Mesenchymal stem cell (in vitro differentiated cells and primary cell): ENCODE measurements at regions not wholly inside any gene's neighbourhood (a gene's known extent, or its start where the extent isn't known, plus 50 kb on each side); places are given as distances from the start of the nearest gene placed in this dataset.

ENCODE experiments used
- DNase-seq: peaks from one replicate; pipeline ENCODE4 v3.0.0-alpha.2; 2013
- H2AFZ ChIP-seq: one replicate; pipeline ENCODE4 v1.6.1; 2013; ENCODE audit warnings: low read depth, mild to moderate bottlenecking, control low read depth, inconsistent platforms, low read length, moderate library complexity
- H2AK5ac ChIP-seq: 2 replicates; pipeline ENCODE4 v1.6.1; 2013; ENCODE audit warnings: low read length, moderate library complexity, mild to moderate bottlenecking, inconsistent platforms; ENCODE audit not compliant: severe bottlenecking
- H2BK120ac ChIP-seq: one replicate; pipeline ENCODE4 v1.6.1; 2013; ENCODE audit warnings: low read depth, mild to moderate bottlenecking, inconsistent platforms, low read length, moderate library complexity
- H2BK12ac ChIP-seq, 2 experiments: one replicate each; pipeline ENCODE4 v1.6.1; 2013; ENCODE audit warnings: inconsistent platforms in 2 of 2, low read length in 2 of 2, mild to moderate bottlenecking in 2 of 2, moderate library complexity in 2 of 2, control low read depth in 1 of 2
- H2BK15ac ChIP-seq: one replicate; pipeline ENCODE4 v1.6.1; 2013; ENCODE audit warnings: mild to moderate bottlenecking, low read depth, inconsistent platforms; ENCODE audit not compliant: poor library complexity, severe bottlenecking
- H2BK5ac ChIP-seq: 2 replicates; pipeline ENCODE4 v1.6.1; 2013; ENCODE audit warnings: low read depth, mild to moderate bottlenecking, low read length, control low read depth, inconsistent platforms; ENCODE audit not compliant: poor library complexity, severe bottlenecking
- H3K14ac ChIP-seq, 2 experiments: one replicate each; pipeline ENCODE4 v1.6.1; 2013; ENCODE audit warnings: inconsistent platforms in 2 of 2, low read length in 2 of 2, control low read depth in 1 of 2, mild to moderate bottlenecking in 1 of 2, moderate library complexity in 1 of 2
- H3K18ac ChIP-seq, 2 experiments: one replicate each; pipeline ENCODE4 v1.6.1; 2013; ENCODE audit warnings: inconsistent platforms in 2 of 2, low read length in 2 of 2, control low read depth in 1 of 2, low read depth in 1 of 2, mild to moderate bottlenecking in 1 of 2
- H3K23ac ChIP-seq, 2 experiments: one replicate each; pipeline ENCODE4 v1.6.1; 2013; ENCODE audit warnings: inconsistent platforms in 2 of 2, low read length in 2 of 2, mild to moderate bottlenecking in 2 of 2, moderate library complexity in 2 of 2, control low read depth in 1 of 2
- H3K27ac ChIP-seq: 2 replicates; pipeline ENCODE4 v1.5.1; 2013; ENCODE audit warnings: mild to moderate bottlenecking, moderate library complexity, low read length, control low read depth, inconsistent platforms; ENCODE audit not compliant: poor library complexity, severe bottlenecking
- H3K27me3 ChIP-seq, 2 experiments: 2 replicates each; pipeline versions ENCODE4 v1.6.1 to v1.7.0; 2013; ENCODE audit warnings: low read length in 2 of 2, mild to moderate bottlenecking in 2 of 2, moderate library complexity in 2 of 2, control low read depth in 1 of 2, inconsistent platforms in 1 of 2; ENCODE audit not compliant: control insufficient read depth in 1 of 2, insufficient read depth in 1 of 2
- H3K36me3 ChIP-seq, 2 experiments: 2 replicates each; pipeline versions ENCODE4 v1.6.1 to v1.7.0; 2013; ENCODE audit warnings: low read length in 2 of 2, control low read depth in 1 of 2, inconsistent platforms in 1 of 2, low read depth in 1 of 2, mild to moderate bottlenecking in 1 of 2; ENCODE audit not compliant: insufficient read depth in 2 of 2, control insufficient read depth in 1 of 2
- H3K4ac ChIP-seq, 2 experiments: one replicate each; pipeline ENCODE4 v1.6.1; 2013; ENCODE audit warnings: inconsistent platforms in 2 of 2, low read length in 2 of 2, mild to moderate bottlenecking in 2 of 2, moderate library complexity in 2 of 2, control low read depth in 1 of 2, low read depth in 1 of 2
- H3K4me1 ChIP-seq: 2 replicates; pipeline ENCODE4 v1.6.1; 2013; ENCODE audit warnings: low read depth, low read length, control low read depth; ENCODE audit not compliant: control insufficient read depth, insufficient read depth
- H3K4me2 ChIP-seq: 2 replicates; pipeline ENCODE4 v1.6.1; 2013; ENCODE audit warnings: low read length, mild to moderate bottlenecking, inconsistent platforms; ENCODE audit not compliant: poor library complexity, severe bottlenecking
- H3K4me3 ChIP-seq, 2 experiments: 2 replicates each; pipeline versions ENCODE4 v1.5.1 to v1.7.0; 2013; ENCODE audit warnings: low read length in 2 of 2, mild to moderate bottlenecking in 2 of 2, control low read depth in 1 of 2, low read depth in 1 of 2; ENCODE audit not compliant: insufficient read depth in 1 of 2
- H3K79me1 ChIP-seq: replicated peaks from 2 replicates; pipeline ENCODE4 v1.6.1; 2013; ENCODE audit warnings: mild to moderate bottlenecking, control low read depth, low read length, inconsistent platforms; ENCODE audit not compliant: poor library complexity, severe bottlenecking
- H3K9ac ChIP-seq: 2 replicates; pipeline ENCODE4 v1.7.0; 2013; ENCODE audit warnings: mild to moderate bottlenecking, low read length, moderate library complexity
- H3K9me3 ChIP-seq: 2 replicates; pipeline ENCODE4 v1.7.0; 2013; ENCODE audit warnings: mild to moderate bottlenecking, low read length; ENCODE audit not compliant: control insufficient read depth
- H4K8ac ChIP-seq: one replicate; pipeline ENCODE4 v1.6.1; 2013; ENCODE audit warnings: inconsistent platforms, mild to moderate bottlenecking, low read length, moderate library complexity
- H4K91ac ChIP-seq: one replicate; pipeline ENCODE4 v1.6.1; 2013; ENCODE audit warnings: mild to moderate bottlenecking, low read length, inconsistent platforms
- WGBS: methylation state at CpG from one replicate; pipeline ENCODE4 v1.1.7; 2013; ENCODE audit warnings: mixed read lengths; 5-methylcytosine and 5-hydroxymethylcytosine counted together

DNA sequence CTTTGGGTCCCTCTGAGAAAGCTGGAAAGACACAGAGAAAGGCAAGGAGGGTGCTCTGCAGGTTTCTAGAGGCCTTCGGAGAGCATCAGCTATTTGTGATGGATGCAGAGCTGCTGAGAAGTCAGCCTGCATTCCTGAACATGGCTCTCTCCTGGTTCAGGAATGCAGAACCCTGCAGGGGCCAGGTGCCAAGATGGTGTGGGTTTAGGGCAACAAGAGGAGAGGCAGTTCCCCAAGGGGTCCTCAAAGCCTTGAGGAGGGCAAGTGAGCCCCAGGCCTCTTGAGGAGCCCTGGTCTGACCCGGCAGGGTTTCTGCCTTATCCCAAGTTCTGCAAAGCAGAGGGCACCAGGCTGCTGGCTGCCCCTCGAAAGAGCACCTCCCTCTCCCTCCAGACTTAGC lies 93.3 kb downstream of the HS1BP3 start:
- Histone ChIP-seq H2BK15ac (no peak overlapping the region), H3K9ac (no peak overlapping the region), H4K91ac (no peak overlapping the region), H3K27me3 (no peaks in the 10 kb centered on the region), H2AK5ac (peak overlapping the region; percentile 23), H3K14ac (no peak overlapping the region), H3K79me1 (no peaks in the 10 kb centered on the region), H3K36me3 (no peaks in the 10 kb centered on the region), H4K8ac (no peak overlapping the region), H3K4me2 (no peak overlapping the region), H2BK120ac (no peak overlapping the region), H3K4me1 (peaks cover 20% of the 10 kb centered on the region), H2BK5ac (no peak overlapping the region), H3K27ac (no peak overlapping the region), H3K18ac (no peak overlapping the region), H3K4ac (peak overlapping the region in 1 of 2 experiments; percentile 7), H3K9me3 (no peaks in the 10 kb centered on the region), H3K23ac (no peak overlapping the region), H2BK12ac (no peak overlapping the region), H2AFZ (no peak overlapping the region), H3K4me3 (no peak overlapping the region)
- WGBS, result 100% methylated on average over 2 of the region's 3 CpGs
- DNase-seq, result no peak

DNA sequence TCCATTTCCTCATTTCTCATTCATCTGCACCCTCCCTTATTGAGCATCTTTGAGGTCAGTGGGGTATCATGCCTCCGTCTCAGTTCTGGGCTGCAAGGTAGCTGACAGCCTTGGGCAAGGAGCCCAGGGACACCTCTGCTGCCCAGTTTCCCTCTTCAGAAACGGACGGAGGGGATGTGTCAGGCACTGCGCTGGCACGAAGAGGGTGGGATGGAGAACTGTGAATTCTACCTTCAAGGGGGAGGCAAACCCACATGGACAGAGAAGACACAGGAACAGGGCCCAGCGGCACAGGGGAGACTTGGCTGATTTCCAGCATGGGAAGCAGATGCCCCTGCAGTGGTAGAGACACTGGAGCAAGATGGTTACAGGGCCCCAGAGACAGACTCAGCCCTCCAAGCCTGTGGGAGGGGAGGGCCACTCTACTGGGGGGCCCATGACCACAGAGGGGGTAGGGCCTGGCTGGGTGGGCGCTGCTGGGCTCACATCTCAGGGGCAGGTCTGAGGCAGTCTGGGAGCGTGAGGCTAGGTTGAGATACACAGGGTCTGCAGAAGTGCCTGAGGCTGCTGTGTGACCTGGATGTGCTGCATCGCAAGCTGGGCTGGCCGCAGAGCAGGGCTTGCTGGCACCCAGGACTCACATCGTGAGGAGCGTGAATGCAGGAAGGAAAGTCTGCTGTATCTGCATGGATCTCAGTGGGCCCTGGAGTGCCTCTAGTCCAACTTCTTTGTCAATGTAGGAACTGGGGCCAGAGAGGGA lies 92.3 kb downstream of the HS1BP3 start:
- Histone ChIP-seq H4K91ac (no peak overlapping the region), H2AK5ac (no peak overlapping the region), H3K14ac (peak overlapping the region in 1 of 2 experiments; percentile 5), H2BK120ac (no peak overlapping the region), H3K23ac (no peak overlapping the region), H2BK15ac (no peak overlapping the region), H3K4me2 (no peak overlapping the region), H3K9ac (no peak overlapping the region), H4K8ac (no peak overlapping the region), H3K27ac (no peak overlapping the region), H3K4me1 (peaks cover 26% of the 10 kb centered on the region), H3K4ac (no peak overlapping the region), H3K79me1 (no peaks in the 10 kb centered on the region), H3K9me3 (no peaks in the 10 kb centered on the region), H3K36me3 (no peaks in the 10 kb centered on the region), H3K18ac (no peak overlapping the region), H3K4me3 (no peak overlapping the region), H2BK5ac (no peak overlapping the region), H3K27me3 (no peaks in the 10 kb centered on the region), H2AFZ (no peak overlapping the region), H2BK12ac (no peak overlapping the region)
- no peak for DNase-seq
- 96% methylated on average over 12 of the region's 12 CpGs for WGBS

DNA sequence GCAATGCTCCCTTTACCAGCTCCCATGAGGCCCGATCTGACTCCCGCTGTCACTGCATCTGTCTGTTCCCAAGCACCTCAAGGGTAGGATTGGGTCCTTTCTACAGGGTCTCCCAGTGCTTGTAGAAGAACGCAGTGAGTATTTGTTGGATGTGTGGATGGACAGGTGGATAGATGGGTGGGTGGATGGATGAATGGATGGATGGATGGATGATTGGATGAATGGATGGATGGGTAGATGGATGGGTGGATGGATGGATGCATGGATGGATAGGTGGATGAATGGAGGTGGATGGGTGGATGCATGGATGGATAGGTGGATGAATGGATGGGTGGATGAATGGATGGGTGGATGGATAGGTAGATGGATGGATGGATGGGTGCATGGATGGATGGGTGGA lies 91.6 kb downstream of the HS1BP3 start:
- DNase-seq, result no peak
- Histone ChIP-seq H3K4me3 (no peak overlapping the region), H3K9ac (no peak overlapping the region), H4K8ac (no peak overlapping the region), H3K4me1 (peaks cover 26% of the 10 kb centered on the region), H3K79me1 (no peaks in the 10 kb centered on the region), H3K4ac (no peak overlapping the region), H2BK5ac (no peak overlapping the region), H3K23ac (no peak overlapping the region), H2BK15ac (no peak overlapping the region), H2AFZ (no peak overlapping the region), H3K36me3 (no peaks in the 10 kb centered on the region), H3K27ac (no peak overlapping the region), H4K91ac (no peak overlapping the region), H2AK5ac (no peak overlapping the region), H3K18ac (no peak overlapping the region), H3K4me2 (no peak overlapping the region), H3K27me3 (no peaks in the 10 kb centered on the region), H3K14ac (no peak overlapping the region), H2BK120ac (no peak overlapping the region), H2BK12ac (no peak overlapping the region), H3K9me3 (no peaks in the 10 kb centered on the region)
- WGBS, result 97% methylated on average over 3 of the region's 3 CpGs

GRCh38 chr2:20560011-20560410 lies 90.9 kb downstream of the HS1BP3 start:
- Histone ChIP-seq H4K91ac (peak overlapping the region; percentile 31), H3K14ac (no peak overlapping the region), H3K18ac (peak overlapping the region in 1 of 2 experiments; percentile 24), H3K79me1 (no peaks in the 10 kb centered on the region), H3K23ac (no peak overlapping the region), H3K36me3 (no peaks in the 10 kb centered on the region), H3K4me3 (no peak overlapping the region), H2BK12ac (peak overlapping the region in 1 of 2 experiments; percentile 28), H3K27me3 (no peaks in the 10 kb centered on the region), H3K4me2 (no peak overlapping the region), H3K4me1 (peaks cover 26% of the 10 kb centered on the region), H3K9me3 (no peaks in the 10 kb centered on the region), H2BK120ac (no peak overlapping the region), H2BK5ac (no peak overlapping the region), H4K8ac (peak overlapping the region; percentile 15), H3K4ac (peak overlapping the region in 1 of 2 experiments; percentile 48), H2BK15ac (peak overlapping the region; percentile 88), H2AK5ac (peak overlapping the region; percentile 37), H2AFZ (no peak overlapping the region), H3K9ac (no peak overlapping the region), H3K27ac (no peak overlapping the region)
- DNase-seq, result no peak
- WGBS, result 100% methylated on average over 1 of the region's 1 CpG
